LoVo (cell line): ENCODE measurements at regions not wholly inside any gene's neighbourhood (a gene's known extent, or its start where the extent isn't known, plus 50 kb on each side); places are given as distances from the start of the nearest gene placed in this dataset.
"Not testable (repeated sequence)": the region's sequence is repeated elsewhere in the genome, so short reads cannot be mapped to it uniquely, and the experiment has no call there.

ENCODE experiments used
- DNase-seq: peaks from one replicate; pipeline ENCODE4 v3.0.0-alpha.2; 2016; ENCODE audit warnings: low spot score

- no peak for DNase-seq
These were observed 212.5 kb upstream of the EEF2KMT start for GRCh38 chr16:5309946-5310611.

GRCh38 chr16:5305023-5305422 is 207.4 kb upstream of the EEF2KMT start:
- no peak for DNase-seq

- DNase-seq = no peak
These were observed 204.9 kb upstream of the EEF2KMT start for GRCh38 chr16:5302372-5303114.

- DNase-seq = no peak
These were observed 200.6 kb upstream of the EEF2KMT start for GRCh38 chr16:5298202-5298601.

- no peak for DNase-seq
These were observed 198.6 kb upstream of the EEF2KMT start for GRCh38 chr16:5296176-5296575.

- DNase-seq = not testable (repeated sequence)
These were observed 197.7 kb upstream of the EEF2KMT start for GRCh38 chr16:5295304-5295703.

GRCh38 chr16:5282152-5282551 is 184.6 kb upstream of the EEF2KMT start:
- not testable (repeated sequence) for DNase-seq

- DNase-seq = no peak
These were observed 159.9 kb upstream of the EEF2KMT start for GRCh38 chr16:5257462-5257861.

GRCh38 chr16:5252791-5253190 is 155.2 kb upstream of the EEF2KMT start:
- DNase-seq = no peak

GRCh38 chr16:5247403-5247802 is 149.8 kb upstream of the EEF2KMT start:
- not testable (repeated sequence) for DNase-seq

GRCh38 chr16:5240278-5240626 is 142.7 kb upstream of the EEF2KMT start:
- DNase-seq = not testable (repeated sequence)

- DNase-seq = peak; percentile 41
These were observed 142.1 kb upstream of the EEF2KMT start for GRCh38 chr16:5239472-5240277.

- no peak for DNase-seq
These were observed 137.5 kb upstream of the EEF2KMT start for GRCh38 chr16:5235119-5235518.

- DNase-seq = no peak
These were observed 136.9 kb upstream of the EEF2KMT start for GRCh38 chr16:5234295-5235050.

GRCh38 chr16:5231246-5231759 is 133.7 kb upstream of the EEF2KMT start:
- DNase-seq = no peak

GRCh38 chr16:5228369-5228768 is 130.8 kb upstream of the EEF2KMT start:
- no peak for DNase-seq

GRCh38 chr16:5225931-5226655 is 128.5 kb upstream of the EEF2KMT start:
- no peak for DNase-seq

- no peak for DNase-seq
These were observed 125.2 kb upstream of the EEF2KMT start for GRCh38 chr16:5222761-5223160.

- DNase-seq = not testable (repeated sequence)
These were observed 124.2 kb upstream of the EEF2KMT start for GRCh38 chr16:5221831-5222230.

GRCh38 chr16:5220705-5221104 is 123.1 kb upstream of the EEF2KMT start:
- no peak for DNase-seq

GRCh38 chr16:5216441-5217080 is 119.0 kb upstream of the EEF2KMT start:
- DNase-seq = no peak
